ENCODE measurements at regions not wholly inside any gene's neighbourhood (a gene's known extent, or its start where the extent isn't known, plus 50 kb on each side); places are given as distances from the start of the nearest gene placed in this dataset.

DNA sequence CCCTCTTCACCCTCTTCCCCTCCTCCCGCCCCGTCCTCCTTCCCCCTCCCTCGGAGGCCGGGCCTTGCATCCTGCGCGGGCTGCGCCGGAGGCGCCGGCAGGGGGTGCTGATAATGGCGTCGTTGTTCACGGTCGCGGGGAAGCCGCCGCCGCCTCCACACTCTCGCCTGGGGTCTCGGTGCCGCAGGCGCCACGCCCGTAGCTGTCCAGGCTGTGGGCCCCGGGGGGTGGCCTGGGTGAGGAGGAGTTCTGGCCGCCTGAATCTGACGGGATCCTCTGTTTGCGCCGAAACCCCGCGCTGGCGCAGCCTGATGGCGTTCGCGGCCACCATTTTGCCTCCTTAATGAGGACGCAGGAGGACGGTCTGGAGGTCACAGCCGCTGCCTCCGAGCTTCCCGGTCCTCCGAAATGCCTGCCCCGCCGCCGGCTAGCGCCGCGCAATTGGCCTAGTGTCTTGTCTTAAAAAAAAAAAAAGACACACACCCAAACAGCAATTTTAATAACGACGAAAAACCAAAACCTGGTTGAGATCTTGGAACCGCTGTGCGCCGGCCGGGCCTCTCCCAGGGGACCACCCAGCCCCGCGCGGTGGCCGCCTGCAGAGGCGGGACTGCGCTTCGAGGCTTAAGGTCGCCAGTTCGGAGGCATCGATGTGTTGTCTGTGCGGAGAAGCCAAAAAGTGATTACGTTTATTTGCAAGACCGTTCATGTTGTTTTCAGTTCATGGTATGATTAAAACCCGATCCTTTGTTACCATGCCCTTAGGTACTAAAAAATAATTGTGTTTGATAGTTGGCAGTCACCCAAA is 106.6 kb upstream of the HNRNPU start:
- DNase-seq = peak; percentile 99

- DNase-seq = peak; percentile 93
These were observed 105.9 kb upstream of the HNRNPU start for GRCh38 chr1:244970236-244970743.

- DNase-seq = peak; percentile 96
These were observed 105.3 kb upstream of the HNRNPU start for GRCh38 chr1:244969355-244970235.

DNA sequence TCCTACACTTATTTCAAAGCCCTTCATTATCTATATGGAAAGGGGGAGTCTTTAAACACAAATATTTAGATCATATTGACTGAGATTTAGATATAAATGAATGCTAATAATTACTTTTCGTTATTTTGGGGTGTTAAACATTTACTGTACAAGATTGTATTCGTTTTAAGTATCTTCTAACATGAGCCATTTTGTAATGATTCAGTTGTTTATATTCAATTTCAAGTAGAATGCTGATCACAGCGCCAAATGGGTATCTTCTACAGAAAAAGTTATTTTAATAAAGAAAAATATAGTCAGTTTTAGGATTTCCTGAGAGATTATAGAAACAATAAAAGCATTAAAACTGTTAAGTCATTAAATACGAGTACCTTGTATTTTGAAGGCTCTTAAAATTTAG is 104.5 kb upstream of the HNRNPU start:
- DNase-seq = peak; percentile 32

- DNase-seq = peak; percentile 45
These were observed 104.1 kb upstream of the HNRNPU start for GRCh38 chr1:244968471-244968871.

- DNase-seq = no peak
These were observed 102.8 kb upstream of the HNRNPU start for GRCh38 chr1:244967159-244967558.

GRCh38 chr1:244965185-244966030 is 101.1 kb upstream of the HNRNPU start:
- DNase-seq = peak; percentile 51

GRCh38 chr1:244964112-244964971 is 100.0 kb upstream of the HNRNPU start:
- DNase-seq = peak; percentile 52

- no peak for DNase-seq
These were observed 99.0 kb upstream of the HNRNPU start for GRCh38 chr1:244963231-244963826.

- no peak for DNase-seq
These were observed 97.8 kb upstream of the HNRNPU start for GRCh38 chr1:244962130-244962529.

DNA sequence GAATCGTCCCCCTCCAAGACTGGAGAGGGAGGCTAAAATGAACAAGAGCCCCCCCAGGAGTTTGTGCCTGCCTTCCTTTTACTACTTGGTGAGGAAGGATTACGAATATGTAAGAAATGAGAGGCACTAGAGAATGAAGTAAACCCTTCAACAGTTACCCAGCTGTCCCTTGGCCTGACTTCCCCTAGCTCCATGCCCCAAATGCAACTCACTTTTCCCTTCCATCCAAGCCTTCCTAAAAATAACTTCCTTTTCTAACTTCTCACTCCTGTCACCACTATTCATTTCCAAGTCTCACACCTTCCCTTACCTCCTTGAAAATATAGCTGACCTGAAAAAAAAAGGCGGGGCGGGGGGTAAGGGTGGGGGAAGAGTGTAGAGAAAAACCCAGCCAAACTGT is 96.6 kb upstream of the HNRNPU start:
- DNase-seq = no peak

- no peak for DNase-seq
These were observed 94.2 kb upstream of the HNRNPU start for GRCh38 chr1:244958593-244958992.

GRCh38 chr1:244957525-244957924 is 93.2 kb upstream of the HNRNPU start:
- DNase-seq = no peak

DNA sequence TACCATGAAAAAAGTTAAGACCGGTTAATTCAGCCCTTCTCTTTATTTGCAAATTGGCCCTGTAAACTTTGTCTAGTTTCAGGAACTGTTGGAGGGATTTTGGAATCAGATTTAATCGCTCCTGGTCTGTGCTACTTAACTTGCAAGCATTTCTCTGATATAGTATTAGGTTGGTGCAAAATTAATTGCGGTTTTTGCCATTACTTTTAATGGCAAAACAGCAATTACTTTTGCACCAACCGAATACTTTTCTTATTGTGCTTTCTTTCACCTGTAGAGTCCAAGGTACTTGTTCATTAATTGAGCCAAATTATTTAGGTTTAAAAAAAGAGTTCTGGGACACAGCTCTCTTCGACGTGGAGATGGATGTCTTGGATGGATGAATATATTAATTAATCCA is 92.8 kb upstream of the HNRNPU start:
- DNase-seq = no peak

DNA sequence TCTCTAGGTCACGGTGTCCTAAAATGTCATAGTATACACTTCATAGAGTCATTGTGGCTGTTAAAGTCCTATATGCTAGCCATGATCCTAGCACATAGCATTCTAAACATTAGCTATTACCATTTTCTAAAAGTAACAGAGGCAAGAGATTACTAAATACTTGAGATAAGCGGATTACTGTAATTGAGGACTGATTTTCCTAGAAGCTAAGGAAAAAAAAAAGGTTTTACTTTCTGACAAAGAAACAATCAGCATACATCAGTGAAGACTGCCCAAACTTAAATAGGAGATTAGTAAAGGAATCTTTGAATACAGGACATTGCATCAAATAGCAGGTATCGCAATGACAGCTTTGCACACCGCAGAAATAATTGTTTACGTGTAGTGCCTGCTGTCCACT is 91.3 kb upstream of the HNRNPU start:
- no peak for DNase-seq

- peak; percentile 50 for DNase-seq
These were observed 90.0 kb upstream of the HNRNPU start for GRCh38 chr1:244954359-244954758.

- DNase-seq = peak; percentile 45
These were observed 89.6 kb upstream of the HNRNPU start for GRCh38 chr1:244953901-244954300.

GRCh38 chr1:244952940-244953339 is 88.6 kb upstream of the HNRNPU start:
- no peak for DNase-seq

DNA sequence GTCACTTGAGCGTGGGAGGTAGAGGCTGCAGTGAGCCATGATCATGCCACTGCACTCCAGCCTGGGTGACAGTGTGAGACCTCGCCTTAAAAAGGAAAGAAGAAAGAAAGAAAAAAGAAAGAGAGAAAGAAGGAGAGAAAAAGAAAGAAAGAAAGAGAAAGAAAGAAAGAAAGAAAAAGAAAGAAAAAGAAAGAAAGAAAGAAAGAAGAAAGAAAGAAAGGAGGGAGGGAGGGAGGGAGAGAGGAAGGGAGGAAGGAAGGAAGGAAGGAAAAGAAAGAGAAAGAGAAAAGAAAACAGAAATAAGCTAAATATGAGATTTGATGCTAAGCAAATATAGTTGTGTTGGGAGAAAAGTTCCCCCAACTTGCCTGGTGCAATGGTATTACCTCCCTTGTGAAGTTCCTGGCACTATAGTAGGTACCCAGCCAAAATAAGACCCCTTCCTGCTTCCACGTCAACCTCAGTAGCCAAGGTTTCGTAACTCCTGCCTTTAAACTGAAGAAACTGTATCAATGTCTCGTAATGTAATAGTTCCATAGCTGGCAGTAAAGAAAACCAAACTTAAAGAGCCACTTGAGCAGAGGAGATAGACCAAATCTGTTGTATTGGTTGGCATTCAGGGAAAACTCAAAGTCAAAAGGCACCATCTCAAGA is 88.1 kb upstream of the HNRNPU start:
- no peak for DNase-seq

DNA sequence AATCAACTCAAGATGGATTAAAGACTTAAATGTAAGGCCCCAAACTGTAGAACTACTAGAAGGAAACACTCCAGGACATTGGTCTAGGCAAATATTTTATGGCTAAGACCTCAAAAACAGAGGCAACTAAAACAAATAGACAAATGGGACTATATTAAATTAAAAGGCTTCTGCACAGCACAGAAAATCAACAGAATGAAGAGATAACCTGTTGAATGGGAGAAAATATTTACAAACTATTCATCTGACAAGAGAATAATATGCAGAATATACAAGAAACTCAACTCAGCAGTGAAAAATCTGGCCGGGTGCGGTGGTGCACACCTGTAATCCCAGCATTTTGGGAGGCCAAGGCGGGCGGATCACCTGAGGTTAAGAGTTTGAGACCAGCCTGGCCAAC is 84.1 kb upstream of the HNRNPU start:
- DNase-seq = no peak
